GM21529 (cell line): ENCODE measurements at regions not wholly inside any gene's neighbourhood (a gene's known extent, or its start where the extent isn't known, plus 50 kb on each side); places are given as distances from the start of the nearest gene placed in this dataset.

ENCODE experiments used
- ATAC-seq: cut with Tn5 transposase; IDR thresholded peaks from one replicate; pipeline ENCODE4 v1.9.1; 2021; ENCODE audit not compliant: unreplicated experiment

- ATAC-seq = no peak
Measured at GRCh38 chr15:93570527-93570926, 481.5 kb upstream of the RGMA start.

GRCh38 chr15:93566762-93567161, 477.8 kb upstream of the RGMA start:
- ATAC-seq = no peak

- ATAC-seq = no peak
Measured at GRCh38 chr15:93565201-93565600, 476.2 kb upstream of the RGMA start.

- no peak for ATAC-seq
Measured at GRCh38 chr15:93563218-93563617, 474.2 kb upstream of the RGMA start.

- no peak for ATAC-seq
Measured at GRCh38 chr15:93562395-93563123, 473.5 kb upstream of the RGMA start.

GRCh38 chr15:93557696-93558095, 468.7 kb upstream of the RGMA start:
- no peak for ATAC-seq

- no peak for ATAC-seq
Measured at GRCh38 chr15:93553167-93553935, 464.3 kb upstream of the RGMA start.

GRCh38 chr15:93543093-93543492, 454.1 kb upstream of the RGMA start:
- no peak for ATAC-seq

GRCh38 chr15:93527374-93528050, 438.5 kb upstream of the RGMA start:
- no peak for ATAC-seq

- no peak for ATAC-seq
Measured at GRCh38 chr15:93524432-93524831, 435.4 kb upstream of the RGMA start.

GRCh38 chr15:93523481-93523880, 434.5 kb upstream of the RGMA start:
- ATAC-seq = no peak

GRCh38 chr15:93520206-93520605, 431.2 kb upstream of the RGMA start:
- ATAC-seq = no peak

- ATAC-seq = no peak
Measured at GRCh38 chr15:93519599-93519998, 430.6 kb upstream of the RGMA start.

GRCh38 chr15:93517176-93517575, 428.2 kb upstream of the RGMA start:
- no peak for ATAC-seq

- ATAC-seq = no peak
Measured at GRCh38 chr15:93515256-93516051, 426.4 kb upstream of the RGMA start.

GRCh38 chr15:93506646-93507045, 417.6 kb upstream of the RGMA start:
- no peak for ATAC-seq

- no peak for ATAC-seq
Measured at GRCh38 chr15:93505506-93505905, 416.5 kb upstream of the RGMA start.

GRCh38 chr15:93501946-93502345, 412.9 kb upstream of the RGMA start:
- ATAC-seq = no peak

- ATAC-seq = no peak
Measured at GRCh38 chr15:93500155-93500554, 411.1 kb upstream of the RGMA start.

- ATAC-seq = no peak
Measured at GRCh38 chr15:93497291-93497690, 408.3 kb upstream of the RGMA start.

- ATAC-seq = no peak
Measured at GRCh38 chr15:93496888-93497287, 407.9 kb upstream of the RGMA start.
